ENCODE measurements at regions not wholly inside any gene's neighbourhood (a gene's known extent, or its start where the extent isn't known, plus 50 kb on each side); places are given as distances from the start of the nearest gene placed in this dataset.

DNA sequence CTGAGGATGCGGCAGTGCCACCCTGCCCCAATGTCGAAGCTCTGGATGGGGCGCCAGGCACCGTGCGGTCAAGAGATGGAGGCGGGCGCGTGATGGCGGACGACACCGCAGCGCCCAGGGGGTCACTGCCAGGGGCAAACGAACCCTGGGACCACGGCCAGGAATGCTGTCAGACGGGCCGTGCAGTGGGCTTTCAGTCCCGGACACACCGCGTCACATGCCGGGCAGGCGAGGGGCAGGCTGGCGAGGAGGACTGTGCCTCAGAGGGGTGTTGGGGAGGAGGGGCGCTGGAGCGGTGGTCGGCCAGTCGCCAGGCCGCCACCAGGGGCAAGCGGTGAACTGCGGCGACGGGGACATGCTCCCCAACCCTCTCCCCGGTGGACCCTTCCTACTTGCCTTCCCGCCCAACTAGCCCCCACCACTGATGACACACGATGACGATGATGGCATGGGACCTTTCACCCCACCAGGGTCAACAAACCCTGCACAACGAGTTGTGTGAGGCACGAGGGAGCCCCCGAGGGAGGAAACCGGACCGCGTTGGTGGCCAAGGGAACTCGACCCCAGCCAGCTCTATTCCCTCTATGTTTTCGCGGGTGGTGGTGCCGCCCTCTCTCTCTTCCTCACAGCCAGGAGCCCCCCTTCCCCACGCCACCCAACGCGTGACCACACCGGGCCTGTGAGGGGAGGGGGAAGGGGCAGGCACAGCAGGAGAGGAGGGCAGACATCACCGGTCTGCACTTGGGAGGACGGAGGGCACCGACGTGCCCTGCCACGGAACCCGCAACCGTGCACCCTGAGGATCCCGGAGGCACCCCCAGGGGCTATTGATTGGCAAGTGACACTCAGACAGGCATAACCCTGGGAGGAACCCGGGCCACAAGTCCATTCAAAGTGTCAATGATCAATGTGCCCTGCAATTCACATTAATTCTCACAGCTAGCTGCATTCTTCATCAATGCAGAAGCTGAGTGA lies 1960.9 kb upstream of the DEFB115 start:
- H3K4me3 ChIP-seq (ENCODE audit: low read length): no peak overlapping the region
- no peak for DNase-seq (ENCODE audit: low read depth)
- TF ChIP-seq, protein P1, sequence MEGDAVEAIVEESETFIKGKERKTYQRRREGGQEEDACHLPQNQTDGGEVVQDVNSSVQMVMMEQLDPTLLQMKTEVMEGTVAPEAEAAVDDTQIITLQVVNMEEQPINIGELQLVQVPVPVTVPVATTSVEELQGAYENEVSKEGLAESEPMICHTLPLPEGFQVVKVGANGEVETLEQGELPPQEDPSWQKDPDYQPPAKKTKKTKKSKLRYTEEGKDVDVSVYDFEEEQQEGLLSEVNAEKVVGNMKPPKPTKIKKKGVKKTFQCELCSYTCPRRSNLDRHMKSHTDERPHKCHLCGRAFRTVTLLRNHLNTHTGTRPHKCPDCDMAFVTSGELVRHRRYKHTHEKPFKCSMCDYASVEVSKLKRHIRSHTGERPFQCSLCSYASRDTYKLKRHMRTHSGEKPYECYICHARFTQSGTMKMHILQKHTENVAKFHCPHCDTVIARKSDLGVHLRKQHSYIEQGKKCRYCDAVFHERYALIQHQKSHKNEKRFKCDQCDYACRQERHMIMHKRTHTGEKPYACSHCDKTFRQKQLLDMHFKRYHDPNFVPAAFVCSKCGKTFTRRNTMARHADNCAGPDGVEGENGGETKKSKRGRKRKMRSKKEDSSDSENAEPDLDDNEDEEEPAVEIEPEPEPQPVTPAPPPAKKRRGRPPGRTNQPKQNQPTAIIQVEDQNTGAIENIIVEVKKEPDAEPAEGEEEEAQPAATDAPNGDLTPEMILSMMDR (conservative IDR thresholded peaks at IDR 0.05; ENCODE audit: low read depth, low read length): no peak

DNA sequence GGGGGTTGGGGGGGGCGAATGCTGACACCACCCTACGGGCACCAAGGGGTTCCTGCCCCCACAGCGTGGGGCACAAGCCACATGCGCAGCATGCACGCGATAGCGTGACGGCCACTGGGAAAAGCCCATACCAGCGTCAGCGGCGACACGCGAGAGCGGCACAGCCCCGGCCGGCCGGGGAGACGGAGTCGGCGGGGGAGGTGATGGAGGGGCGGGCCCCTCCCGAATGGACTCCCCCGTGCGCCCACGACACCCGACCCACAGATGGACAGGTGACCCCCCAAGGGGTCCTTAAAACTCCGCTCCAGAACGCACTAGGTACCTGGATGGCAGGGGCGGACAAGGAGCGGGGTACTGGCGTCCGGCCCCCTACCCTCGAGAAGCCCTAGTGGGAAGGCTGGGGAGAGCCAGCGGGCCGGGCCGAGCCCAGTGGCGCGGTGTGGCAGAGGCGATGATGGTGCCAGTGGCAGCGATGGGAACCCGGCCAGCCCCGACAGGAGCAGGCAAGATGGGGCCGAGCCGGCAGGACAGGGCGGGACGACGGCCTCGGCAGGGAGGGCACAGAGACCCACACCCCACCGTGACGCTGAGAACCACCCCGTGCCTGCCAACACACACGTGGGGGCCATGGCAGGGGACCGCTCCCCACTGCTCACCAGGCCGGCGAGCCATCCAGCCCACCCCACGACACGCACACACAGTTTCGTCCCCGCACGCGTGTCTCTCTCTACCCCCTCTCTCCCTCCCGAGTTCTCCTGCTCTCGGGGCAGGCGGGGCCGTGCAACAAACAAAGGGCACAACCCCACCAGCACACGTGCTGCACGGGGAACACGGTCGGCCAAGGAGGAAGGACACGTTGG lies 1959.8 kb upstream of the DEFB115 start:
- DNase-seq (ENCODE audit: low read depth): no peak
- TF ChIP-seq, protein P1 (conservative IDR thresholded peaks at IDR 0.05; ENCODE audit: low read depth, low read length): no peak
- no peak overlapping the region for H3K4me3 ChIP-seq (ENCODE audit: low read length)

DNA sequence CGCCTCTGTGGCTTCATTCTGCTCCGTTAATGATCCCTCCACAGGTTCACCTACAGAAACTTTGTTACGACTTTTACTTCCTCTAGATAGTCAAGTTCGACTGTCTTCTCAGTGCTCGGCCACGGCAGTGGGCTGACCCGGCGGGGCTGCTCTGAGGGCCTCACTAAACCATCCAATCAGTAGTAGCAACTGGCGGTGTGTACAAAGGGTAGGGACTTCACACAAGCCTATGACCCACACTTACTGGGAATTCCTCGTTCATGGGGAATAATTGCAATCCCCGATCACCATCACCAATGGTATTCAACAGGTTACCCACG lies 1959.2 kb upstream of the DEFB115 start:
- H3K4me3 ChIP-seq (ENCODE audit: low read length): no peak overlapping the region
- TF ChIP-seq, protein P1 (conservative IDR thresholded peaks at IDR 0.05; ENCODE audit: low read depth, low read length): no peak
- DNase-seq (ENCODE audit: low read depth): no peak

DNA sequence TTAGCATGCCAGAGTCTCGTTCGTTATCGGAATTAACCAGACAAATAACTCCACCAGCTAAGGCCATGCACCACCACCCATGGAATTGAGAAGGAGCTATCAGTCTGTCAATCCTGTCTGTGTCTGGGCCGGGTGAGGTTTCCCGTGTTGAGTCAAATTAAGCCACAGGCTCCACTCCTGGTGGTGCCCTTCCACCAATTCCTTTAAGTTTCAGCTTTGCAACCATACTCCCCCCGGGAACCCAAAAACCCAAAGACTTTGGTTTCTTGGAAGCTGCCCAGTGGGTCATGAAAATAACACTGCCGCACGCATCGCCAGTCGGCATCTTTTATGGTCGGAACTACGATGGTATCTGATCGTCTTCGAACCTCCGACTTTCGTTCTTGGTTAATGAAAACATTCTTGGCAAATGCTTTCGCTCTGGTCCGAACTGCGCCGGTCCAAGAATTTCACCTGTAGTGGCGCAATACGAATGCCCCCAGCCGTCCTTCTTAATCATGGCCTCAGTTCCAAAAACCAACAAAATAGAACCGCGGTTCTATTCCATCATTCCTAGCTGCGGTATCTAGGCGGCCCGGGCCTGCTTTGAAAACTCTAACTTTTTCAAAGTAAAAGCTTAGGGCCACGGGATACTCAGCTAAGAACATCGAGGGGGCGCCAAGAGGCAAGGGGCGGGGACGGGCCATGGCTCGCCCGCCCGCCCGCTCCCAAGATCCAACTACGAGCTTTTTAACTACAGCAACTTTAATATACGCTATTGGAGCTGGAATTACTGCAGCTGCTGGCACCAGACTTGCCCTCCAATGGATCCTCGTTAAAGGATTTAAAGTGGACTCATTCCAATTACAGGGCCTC lies 1958.5 kb upstream of the DEFB115 start:
- DNase-seq (ENCODE audit: low read depth): no peak
- no peak overlapping the region for H3K4me3 ChIP-seq (ENCODE audit: low read length)
- TF ChIP-seq, protein P1 (conservative IDR thresholded peaks at IDR 0.05; ENCODE audit: low read depth, low read length): no peak

DNA sequence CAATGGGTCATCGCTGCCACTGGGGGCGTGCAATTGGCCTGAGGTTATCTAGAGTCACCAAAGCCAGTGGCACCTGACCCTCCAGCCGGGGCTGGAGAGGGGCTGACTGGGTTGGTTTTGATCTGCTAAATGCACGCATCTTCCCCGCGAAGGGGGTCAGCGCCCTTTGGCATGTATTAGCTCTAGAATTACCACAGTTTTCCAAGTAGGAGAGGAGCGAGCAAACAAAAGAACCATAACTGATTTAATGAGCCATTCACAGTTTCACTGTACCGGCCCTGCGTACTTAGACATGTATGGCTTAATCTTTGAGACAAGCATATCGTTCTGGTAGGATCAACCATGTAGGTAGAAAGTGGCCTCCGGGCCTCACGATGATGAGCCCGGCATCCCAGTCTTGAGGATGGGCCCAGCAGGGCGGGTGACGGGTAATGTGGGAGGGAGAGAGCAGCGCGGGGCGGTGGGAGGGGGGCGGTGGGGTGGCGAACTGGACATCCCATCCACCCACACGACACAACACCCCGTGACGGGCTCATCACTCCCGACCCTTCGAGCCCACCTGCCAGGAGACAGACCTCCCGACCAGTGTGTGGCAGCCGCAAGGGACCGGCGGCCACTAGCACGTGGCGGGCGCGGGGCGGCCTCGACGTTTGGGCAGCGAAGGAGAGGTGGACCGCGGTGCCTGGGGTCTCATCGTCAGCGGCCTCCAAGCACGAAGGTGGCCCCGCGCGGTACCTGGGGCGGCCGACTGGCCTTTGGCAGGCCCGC lies 1957.5 kb upstream of the DEFB115 start:
- H3K4me3 ChIP-seq (ENCODE audit: low read length): no peak overlapping the region
- no peak for DNase-seq (ENCODE audit: low read depth)
- TF ChIP-seq, protein P1 (conservative IDR thresholded peaks at IDR 0.05; ENCODE audit: low read depth, low read length): no peak

Data from retinal pigment epithelial cell (primary cell).